Esophagus muscularis mucosa (tissue), 3 donors: ENCODE measurements at regions not wholly inside any gene's neighbourhood (a gene's known extent, or its start where the extent isn't known, plus 50 kb on each side); places are given as distances from the start of the nearest gene placed in this dataset.
"Not testable (repeated sequence)": the region's sequence is repeated elsewhere in the genome, so short reads cannot be mapped to it uniquely, and the experiment has no call there.

Experiments
- CTCF ChIP-seq, 3 experiments: fragments of 200-600 bp in 2 of 3; fragments of 450-650 bp in 1 of 3; sonication (generic) in 2 of 3; IDR thresholded peaks; one replicate each; pipeline ENCODE4 v1.5.1; 2017 to 2019; ENCODE audit warnings: antibody characterized with exemption in 3 of 3, mild to moderate bottlenecking in 2 of 3, moderate library complexity in 1 of 3
- POLR2A ChIP-seq: fragments of 450-650 bp; IDR thresholded peaks from one replicate; pipeline ENCODE4 v1.6.1; 2017; ENCODE audit warnings: antibody characterized with exemption, moderate library complexity, mild to moderate bottlenecking, low read depth

- TF ChIP-seq POLR2A; CTCF (IDR thresholded peaks at IDR 0.05): not testable (repeated sequence)
Measured at GRCh38 chr17:30648015-30648620, 170.9 kb downstream of the GOSR1 start.
